Bronchial epithelial cell (primary cell): ENCODE measurements at regions not wholly inside any gene's neighbourhood (a gene's known extent, or its start where the extent isn't known, plus 50 kb on each side); places are given as distances from the start of the nearest gene placed in this dataset.

Experiments used
- DNase-seq: peaks from one replicate; pipeline ENCODE4 v3.0.0-alpha.2; 2010; ENCODE audit warnings: low read depth
- FAIRE-seq: peaks from 2 replicates; lab custom pipeline; 2011; peaks lifted over from hg19 to GRCh38; lab: Jason Lieb, UNC
- H3K27me3 ChIP-seq: 2 replicates; pipeline ENCODE4 v1.5.1; 2011; ENCODE audit warnings: low read length; ENCODE audit not compliant: control insufficient read depth, insufficient read depth
- H3K36me3 ChIP-seq: 2 replicates; pipeline ENCODE4 v1.5.1; 2011; ENCODE audit warnings: low read length; ENCODE audit not compliant: control insufficient read depth, insufficient read depth
- H3K4me3 ChIP-seq: 2 replicates; pipeline ENCODE4 v1.5.1; 2011; ENCODE audit warnings: mild to moderate bottlenecking, low read depth, low read length, control low read depth
- TF ChIP-seq, protein P1 (sequence below): IDR thresholded peaks from 2 replicates; pipeline ENCODE4 v1.5.1; 2011; ENCODE audit warnings: mild to moderate bottlenecking, moderate library complexity, low read length, control low read depth, inconsistent platforms; ENCODE audit not compliant: insufficient read depth, severe bottlenecking

DNA sequence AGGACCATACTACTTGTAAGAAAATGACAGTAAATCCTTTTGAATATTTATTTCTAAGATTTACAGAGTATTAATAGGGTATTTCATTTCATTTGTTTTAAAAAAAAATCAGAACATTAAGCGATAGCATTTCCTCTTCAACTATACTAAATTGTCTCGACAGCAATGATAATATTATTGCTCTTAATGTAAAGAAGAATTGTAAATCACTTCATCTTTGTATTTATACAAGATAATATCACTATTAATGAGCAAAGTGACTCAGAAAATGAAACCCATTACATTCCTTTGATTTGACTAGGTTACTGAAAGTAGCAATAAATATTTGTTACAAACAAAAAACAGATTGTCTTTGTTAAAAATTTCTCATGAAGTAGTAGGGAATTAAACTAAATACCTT lies 131.1 kb upstream of the CNTN4 start:
- Histone ChIP-seq H3K36me3 (no peaks in the 10 kb centered on the region), H3K4me3 (no peak overlapping the region), H3K27me3 (no peaks in the 10 kb centered on the region)
- TF ChIP-seq, protein P1, sequence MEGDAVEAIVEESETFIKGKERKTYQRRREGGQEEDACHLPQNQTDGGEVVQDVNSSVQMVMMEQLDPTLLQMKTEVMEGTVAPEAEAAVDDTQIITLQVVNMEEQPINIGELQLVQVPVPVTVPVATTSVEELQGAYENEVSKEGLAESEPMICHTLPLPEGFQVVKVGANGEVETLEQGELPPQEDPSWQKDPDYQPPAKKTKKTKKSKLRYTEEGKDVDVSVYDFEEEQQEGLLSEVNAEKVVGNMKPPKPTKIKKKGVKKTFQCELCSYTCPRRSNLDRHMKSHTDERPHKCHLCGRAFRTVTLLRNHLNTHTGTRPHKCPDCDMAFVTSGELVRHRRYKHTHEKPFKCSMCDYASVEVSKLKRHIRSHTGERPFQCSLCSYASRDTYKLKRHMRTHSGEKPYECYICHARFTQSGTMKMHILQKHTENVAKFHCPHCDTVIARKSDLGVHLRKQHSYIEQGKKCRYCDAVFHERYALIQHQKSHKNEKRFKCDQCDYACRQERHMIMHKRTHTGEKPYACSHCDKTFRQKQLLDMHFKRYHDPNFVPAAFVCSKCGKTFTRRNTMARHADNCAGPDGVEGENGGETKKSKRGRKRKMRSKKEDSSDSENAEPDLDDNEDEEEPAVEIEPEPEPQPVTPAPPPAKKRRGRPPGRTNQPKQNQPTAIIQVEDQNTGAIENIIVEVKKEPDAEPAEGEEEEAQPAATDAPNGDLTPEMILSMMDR = no peak
- no peak for DNase-seq
- FAIRE-seq = no peak

DNA sequence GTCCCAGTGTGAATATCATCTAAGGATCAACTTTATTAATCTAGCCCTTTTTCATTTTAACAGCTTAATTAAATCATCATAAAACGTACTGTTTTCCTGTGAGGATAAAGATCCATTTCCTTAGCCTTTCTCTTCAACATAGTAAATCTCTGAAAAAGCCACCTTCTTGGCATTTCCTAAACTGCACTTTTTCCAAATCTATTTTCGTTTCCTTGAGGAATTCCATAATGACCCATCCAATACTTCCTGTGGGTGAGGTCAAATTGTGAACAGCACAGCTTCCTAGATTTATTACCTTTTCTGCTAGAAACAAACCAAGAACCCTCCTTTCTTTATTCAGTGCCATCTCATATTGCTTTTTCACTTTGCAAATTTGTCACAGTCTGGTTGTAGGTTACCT lies 129.4 kb upstream of the CNTN4 start:
- FAIRE-seq (no peak), DNase-seq (no peak)
- no peaks in the 10 kb centered on the region for H3K27me3 ChIP-seq
- TF ChIP-seq, protein P1 = no peak
- H3K4me3 ChIP-seq = no peak overlapping the region
- no peaks in the 10 kb centered on the region for H3K36me3 ChIP-seq

DNA sequence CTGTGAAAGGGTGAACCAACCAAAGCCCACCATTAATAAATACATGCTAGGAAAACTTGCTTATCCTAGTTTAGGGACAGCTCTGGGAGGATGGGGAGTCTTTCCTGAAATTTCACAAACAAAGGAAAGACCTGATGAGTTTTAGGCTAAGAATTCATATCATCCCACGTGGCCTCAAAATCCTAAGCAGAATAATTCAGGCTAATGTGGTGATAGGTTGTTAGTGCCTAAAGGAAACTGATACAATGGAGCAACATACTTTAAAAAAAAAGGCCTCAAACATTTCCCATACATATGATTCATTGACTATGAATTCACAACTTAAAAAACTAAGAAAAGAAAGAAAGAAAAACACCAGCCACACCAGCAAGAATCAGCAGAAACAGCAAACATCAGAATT lies 126.9 kb upstream of the CNTN4 start:
- Histone ChIP-seq H3K36me3 (no peaks in the 10 kb centered on the region), H3K27me3 (no peaks in the 10 kb centered on the region), H3K4me3 (no peak overlapping the region)
- FAIRE-seq = no peak
- DNase-seq = peak; percentile 8
- TF ChIP-seq, protein P1 = no peak

DNA sequence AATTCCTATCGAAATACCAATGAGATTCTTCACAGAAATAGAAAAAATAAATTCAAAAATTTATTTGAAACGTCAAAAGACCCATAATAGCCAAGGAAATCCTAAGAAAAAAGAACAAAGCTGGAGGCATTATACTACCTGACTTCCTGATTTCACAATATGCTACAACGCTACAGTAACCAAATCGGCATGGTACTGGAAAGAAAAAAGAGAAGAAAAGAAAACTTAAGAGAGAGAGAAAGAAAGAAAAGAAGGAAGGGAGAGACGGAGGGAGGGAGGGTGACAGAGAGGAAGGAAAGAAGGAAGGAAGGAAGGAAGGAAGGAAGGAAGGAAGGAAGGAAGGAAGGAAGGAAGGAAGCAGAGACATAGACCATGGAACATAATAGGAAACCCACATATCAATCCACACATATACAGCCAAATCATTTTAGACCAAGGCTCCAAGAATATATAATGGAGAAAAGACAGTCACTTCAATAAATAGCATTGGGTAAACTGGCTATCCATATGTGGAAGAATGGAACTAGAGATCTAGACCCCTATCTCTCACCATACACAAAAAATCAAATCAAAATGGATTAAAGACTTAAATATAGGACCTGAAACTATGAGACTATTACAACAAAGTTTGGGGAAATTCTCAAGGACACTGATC lies 118.6 kb upstream of the CNTN4 start:
- Histone ChIP-seq H3K4me3 (no peak overlapping the region), H3K36me3 (no peaks in the 10 kb centered on the region), H3K27me3 (no peaks in the 10 kb centered on the region)
- TF ChIP-seq, protein P1 = no peak
- no peak for FAIRE-seq
- no peak for DNase-seq

DNA sequence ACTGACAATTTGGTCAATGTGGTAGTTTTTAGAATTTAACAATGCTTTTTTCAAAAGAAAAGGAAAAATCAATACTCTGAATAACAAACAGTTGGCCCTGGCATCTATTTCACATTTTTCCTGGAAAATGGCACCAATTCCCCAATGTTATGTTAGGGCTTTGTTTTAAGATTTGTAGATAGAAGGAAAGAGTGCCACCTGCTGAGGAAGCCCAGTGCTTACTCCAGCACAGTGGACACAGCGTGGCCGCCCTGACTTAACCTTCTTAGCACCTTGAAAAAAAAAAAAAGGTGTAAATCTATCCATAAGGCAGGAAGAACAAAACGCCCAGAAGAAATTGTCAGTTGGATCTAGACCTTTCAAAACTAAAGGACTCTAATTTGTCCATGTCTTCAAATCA lies 110.7 kb upstream of the CNTN4 start:
- Histone ChIP-seq H3K4me3 (no peak overlapping the region), H3K27me3 (no peaks in the 10 kb centered on the region), H3K36me3 (no peaks in the 10 kb centered on the region)
- FAIRE-seq (no peak), DNase-seq (peak; percentile 4)
- TF ChIP-seq, protein P1 = peak; percentile 11

DNA sequence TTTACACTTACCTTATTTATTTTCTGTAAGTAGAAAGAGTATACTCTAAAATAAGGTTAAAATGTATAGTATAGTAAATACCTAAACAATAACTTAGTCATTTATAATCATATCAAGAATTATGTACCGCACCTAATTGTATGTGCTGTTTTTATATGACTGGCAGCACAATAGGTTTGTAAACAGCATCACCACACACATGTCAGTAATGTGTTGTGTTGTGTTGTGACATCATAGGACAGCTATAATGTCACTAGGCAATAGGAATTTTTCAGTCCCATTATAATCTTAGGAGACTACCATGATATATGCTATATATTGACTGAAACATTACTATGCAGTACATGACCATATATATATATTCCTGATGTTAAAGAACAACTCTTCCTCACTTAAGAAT lies 99.9 kb upstream of the CNTN4 start:
- no peaks in the 10 kb centered on the region for H3K27me3 ChIP-seq

More for the DNA sequence above, 99.9 kb upstream of the CNTN4 start:
- TF ChIP-seq, protein P1 = no peak
- DNase-seq (no peak), FAIRE-seq (no peak)
- no peaks in the 10 kb centered on the region for H3K36me3 ChIP-seq
- no peak overlapping the region for H3K4me3 ChIP-seq
